ENCODE measurements at regions not wholly inside any gene's neighbourhood (a gene's known extent, or its start where the extent isn't known, plus 50 kb on each side); places are given as distances from the start of the nearest gene placed in this dataset.

- POLR2A ChIA-PET, result no interaction called here
- Histone ChIP-seq H3K9me3 (replicated peaks; ENCODE audit: control insufficient read depth, insufficient read depth, low read length) (no peaks in the 10 kb centered on the region), H3K4me3 (no peak overlapping the region), H4K20me1 (ENCODE audit: control insufficient read depth, insufficient read depth) (no peaks in the 10 kb centered on the region), H3K9ac (ENCODE audit: control insufficient read depth, insufficient read depth, low read length) (no peak overlapping the region), H3K27ac (ENCODE audit: control insufficient read depth, insufficient read depth) (no peak overlapping the region), H3K36me3 (ENCODE audit: control insufficient read depth in 2 of 2, insufficient read depth in 2 of 2, low read length in 1 of 2) (no peaks in the 10 kb centered on the region), H2AFZ (ENCODE audit: control insufficient read depth, low read depth, low read length) (no peak overlapping the region), H3K4me2 (ENCODE audit: control insufficient read depth, insufficient read depth) (no peak overlapping the region), H3K79me2 (ENCODE audit: control insufficient read depth, insufficient read depth, low read length) (no peaks in the 10 kb centered on the region), H3K27me3 (replicated peaks in 1 of 2; ENCODE audit: control insufficient read depth in 2 of 2, insufficient read depth in 2 of 2, low read length in 1 of 2) (no peaks in the 10 kb centered on the region), H3K4me1 (ENCODE audit: control insufficient read depth, insufficient read depth, low read length) (no peaks in the 10 kb centered on the region)
- no peak for ATAC-seq
- DNase-seq (ENCODE audit: low read depth, low spot score), result no peak
- in situ Hi-C loops (cut with MboI), result no loop called here
- SMC1A ChIA-PET (ENCODE audit: uncharacterized antibody, unreplicated experiment), result no interaction called here
- TF ChIP-seq CHD2 (IDR thresholded peaks at IDR 0.05; ENCODE audit: borderline replicate concordance, low read depth, low read length) (no peak), EP300 (IDR thresholded peaks at IDR 0.05; ENCODE audit: borderline replicate concordance in 1 of 2, control insufficient read depth in 1 of 2, low read depth in 2 of 2, low read length in 2 of 2) (no peak), BHLHE40 (IDR thresholded peaks at IDR 0.05; ENCODE audit: borderline replicate concordance in 1 of 2, low read depth in 2 of 2, low read length in 1 of 2) (no peak), PAX8 (IDR thresholded peaks at IDR 0.05) (no peak), CEBPZ (IDR thresholded peaks at IDR 0.05; ENCODE audit: low read depth, low read length) (no peak), HDAC6 (IDR thresholded peaks at IDR 0.05; ENCODE audit: unreplicated experiment) (no peak), RELA (IDR thresholded peaks at IDR 0.05; ENCODE audit: borderline replicate concordance, partially characterized antibody) (no peak), JUNB (IDR thresholded peaks at IDR 0.05) (no peak), SUZ12 (IDR thresholded peaks at IDR 0.05; ENCODE audit: unreplicated experiment) (no peak), SREBF1 (IDR thresholded peaks at IDR 0.05; ENCODE audit: low read length) (no peak)
- CTCF ChIA-PET, result no interaction called here
- RAD21 ChIA-PET (ENCODE audit: unreplicated experiment), result no interaction called here
- FAIRE-seq, result no peak
- intact Hi-C loops (cut with micrococcal nuclease; ENCODE audit: unreplicated experiment), result no loop called here
- BruUV-seq (replicated peaks), result no TSS peak
Measured at GRCh38 chrX:25204182-25204581, 188.4 kb upstream of the ARX start.
